NCI-H2029 treated with DMSO at 0.1 percent for 48 hours (cell line): ENCODE measurements at regions not wholly inside any gene's neighbourhood (a gene's known extent, or its start where the extent isn't known, plus 50 kb on each side); places are given as distances from the start of the nearest gene placed in this dataset.
"Not testable (repeated sequence)": the region's sequence is repeated elsewhere in the genome, so short reads cannot be mapped to it uniquely, and the experiment has no call there.

Experiments
- DNase-seq: peaks from one replicate; lab custom pipeline; 2025; lab: John Stamatoyannopoulos, UW

DNA sequence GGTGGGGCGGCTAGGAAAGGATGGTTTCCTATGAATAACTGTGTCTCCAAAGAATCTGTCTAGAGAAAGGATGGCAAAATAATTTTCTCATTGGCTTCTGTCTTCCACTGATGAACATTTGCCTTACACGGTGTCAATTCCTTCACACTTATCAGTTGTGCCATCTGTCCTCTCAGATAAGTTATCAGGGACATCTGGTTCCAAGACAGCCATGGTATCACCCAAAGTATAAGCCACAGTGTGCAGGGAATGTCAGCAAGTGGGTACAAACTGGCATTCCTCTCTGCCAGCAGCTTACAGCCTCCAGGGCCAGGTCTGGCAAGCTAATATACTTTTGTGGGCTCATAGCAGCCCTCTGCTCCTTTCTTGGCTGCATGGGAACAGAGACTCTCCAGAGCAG is 1092.0 kb downstream of the EFNA5 start:
- DNase-seq = no peak

DNA sequence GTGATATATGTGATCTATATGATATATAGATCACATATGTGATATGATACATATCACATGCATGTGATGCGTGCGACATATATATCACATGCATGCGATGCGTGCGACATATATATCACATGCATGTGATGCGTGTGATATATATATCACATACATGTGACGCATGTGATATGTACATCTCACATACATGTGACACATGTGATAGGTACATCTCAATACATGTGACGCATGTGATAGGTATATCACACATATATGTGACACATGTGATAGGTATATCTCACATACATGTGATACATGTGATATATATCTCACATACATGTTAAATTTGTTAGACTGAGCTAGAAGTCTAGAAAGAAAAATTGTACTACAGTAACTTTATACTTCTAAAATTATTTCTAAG is 1095.9 kb downstream of the EFNA5 start:
- no peak for DNase-seq

DNA sequence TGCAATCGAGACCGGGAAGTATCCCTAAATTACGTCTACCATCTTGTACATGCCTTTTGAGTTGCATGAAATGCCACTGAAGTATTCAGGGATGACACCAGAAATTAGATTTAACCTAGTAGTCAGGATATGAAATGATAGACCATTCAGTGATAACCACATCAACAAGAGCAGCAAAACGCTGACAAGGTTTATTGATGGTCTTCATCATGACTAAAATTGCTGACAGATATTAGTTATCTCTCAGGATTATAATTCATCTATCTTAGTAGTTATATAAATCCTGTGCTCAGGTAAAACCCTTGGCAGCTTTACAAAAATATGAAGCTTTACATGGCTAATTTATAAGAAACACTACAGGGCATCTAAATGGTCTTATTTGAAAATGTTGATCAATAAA is 1104.7 kb downstream of the EFNA5 start:
- no peak for DNase-seq

DNA sequence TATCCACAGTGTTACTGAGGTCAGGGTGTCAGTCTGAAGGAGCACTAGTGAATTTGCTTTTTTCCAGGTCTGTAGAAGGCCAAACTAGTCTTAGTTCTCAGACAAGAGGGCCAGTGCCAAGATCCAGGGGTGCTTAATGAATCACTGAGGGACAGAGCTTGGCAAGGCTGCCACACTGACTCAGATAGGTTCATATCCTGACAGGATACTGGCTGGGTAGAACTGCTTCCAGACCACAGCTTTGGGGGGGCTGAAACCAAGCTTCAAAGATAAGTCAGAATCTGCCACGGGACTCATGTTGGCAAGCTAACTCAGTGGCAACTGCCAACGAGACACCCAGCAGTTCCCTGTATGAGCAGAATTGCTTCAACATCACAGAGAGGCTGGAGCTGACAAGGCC is 1125.4 kb downstream of the EFNA5 start:
- no peak for DNase-seq

DNA sequence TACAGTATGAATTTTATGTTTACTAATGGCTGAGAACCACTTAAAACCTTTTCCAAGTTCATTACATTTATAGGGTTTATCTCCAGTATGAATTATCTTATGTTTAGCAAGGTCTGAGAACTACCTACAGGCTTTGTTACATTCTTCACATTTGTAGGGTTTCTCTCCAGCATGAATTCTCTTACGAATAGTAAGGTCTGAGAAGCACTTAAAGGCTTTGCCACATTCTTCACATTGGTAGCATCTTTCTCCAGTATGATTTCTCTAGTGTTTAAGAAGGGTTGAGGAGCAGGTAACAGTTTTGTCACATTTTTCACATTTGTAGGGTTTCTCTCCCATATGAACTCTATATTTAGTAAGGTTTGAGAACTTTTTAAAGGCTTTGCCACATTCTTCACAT is 1127.4 kb downstream of the EFNA5 start:
- DNase-seq = no peak

DNA sequence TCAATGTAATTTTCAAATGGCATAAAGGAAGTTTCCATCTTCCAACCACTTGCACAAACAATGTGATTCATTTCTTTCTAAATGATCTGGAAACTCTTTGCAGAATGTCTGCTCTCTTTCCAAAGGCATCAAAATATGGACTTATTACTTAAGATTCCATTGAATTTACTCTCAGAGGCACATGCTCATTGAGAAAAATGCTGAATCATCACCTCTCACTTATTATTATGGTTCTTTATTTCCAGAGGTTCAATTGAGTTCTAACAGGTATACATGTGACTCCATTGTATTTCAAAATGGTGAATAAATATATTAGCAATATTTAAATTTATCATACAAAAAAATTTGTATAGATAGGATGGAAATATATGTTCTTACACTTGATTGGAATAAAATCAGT is 1140.6 kb downstream of the EFNA5 start:
- no peak for DNase-seq

DNA sequence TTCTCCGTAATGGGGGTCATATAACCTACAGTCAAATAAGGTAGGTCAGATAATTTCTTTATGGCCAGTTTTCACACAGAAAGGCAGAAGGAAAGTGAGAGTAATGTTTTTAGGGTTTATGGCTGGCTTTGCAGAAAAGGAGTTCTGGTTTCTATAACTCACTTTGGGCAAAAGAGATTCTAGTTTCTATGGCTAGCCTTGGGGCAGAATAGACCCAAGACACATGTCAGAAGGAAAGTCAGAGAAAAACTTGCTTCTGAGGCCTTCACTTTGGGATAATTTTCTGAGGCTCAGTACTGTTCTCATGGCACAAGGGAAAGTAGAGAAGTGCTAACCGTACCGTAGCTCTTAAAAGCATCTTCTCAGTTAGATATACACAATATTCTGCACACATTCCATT is 1145.3 kb downstream of the EFNA5 start:
- no peak for DNase-seq

DNA sequence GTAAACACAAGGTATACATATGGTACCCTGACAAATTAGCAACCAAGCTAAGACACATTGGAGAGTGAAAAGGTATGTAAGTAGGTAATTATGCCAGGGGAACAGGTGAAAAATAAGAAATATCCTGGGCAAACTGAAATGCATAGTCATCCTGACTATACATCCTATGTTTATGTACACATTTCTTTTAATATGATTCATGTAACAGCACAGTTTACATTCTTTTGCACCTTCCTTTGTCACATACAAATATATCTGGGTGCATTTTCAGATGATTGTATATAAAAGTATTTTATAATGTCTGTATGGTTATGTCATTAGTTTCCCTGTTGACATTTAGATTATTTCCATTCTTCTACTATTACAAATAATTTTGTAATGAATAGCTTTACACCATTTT is 1146.9 kb downstream of the EFNA5 start:
- DNase-seq = no peak

DNA sequence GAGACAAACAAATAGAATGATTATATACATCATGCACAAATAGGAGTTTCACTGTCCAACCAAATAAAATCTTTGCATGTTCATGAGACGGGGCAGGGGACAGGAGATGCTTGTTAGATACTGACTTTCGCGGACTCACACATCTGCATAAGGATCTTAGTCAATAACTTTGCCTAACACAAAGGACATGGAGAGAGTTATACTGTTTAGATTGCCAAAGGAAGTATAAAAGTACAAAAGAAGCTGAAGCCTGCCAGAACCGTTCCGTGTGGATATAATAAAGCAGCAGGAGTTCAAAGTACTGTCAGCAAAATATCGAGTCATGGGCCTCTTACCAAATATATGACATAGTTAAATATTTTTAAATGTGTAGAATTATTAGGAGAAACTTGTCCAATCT is 1148.4 kb downstream of the EFNA5 start:
- no peak for DNase-seq

DNA sequence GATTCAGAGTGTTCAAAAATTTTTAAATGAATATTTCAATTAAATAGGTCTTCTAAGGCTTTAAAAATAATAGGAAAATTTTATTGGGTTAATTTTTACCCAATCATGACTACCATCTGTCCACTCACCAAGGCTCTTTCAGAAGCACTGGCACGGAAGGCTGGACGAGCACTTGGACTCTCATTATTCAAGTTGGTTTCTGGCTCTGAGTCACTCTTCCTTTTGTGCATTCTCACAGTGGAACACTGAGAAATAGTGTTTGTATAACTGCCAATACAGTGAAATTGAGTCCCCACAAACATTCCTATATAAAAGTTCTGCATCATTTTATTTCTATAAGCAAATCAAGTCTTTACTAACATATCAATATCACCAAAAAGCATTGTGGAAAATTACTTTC is 1149.0 kb downstream of the EFNA5 start:
- DNase-seq = no peak

DNA sequence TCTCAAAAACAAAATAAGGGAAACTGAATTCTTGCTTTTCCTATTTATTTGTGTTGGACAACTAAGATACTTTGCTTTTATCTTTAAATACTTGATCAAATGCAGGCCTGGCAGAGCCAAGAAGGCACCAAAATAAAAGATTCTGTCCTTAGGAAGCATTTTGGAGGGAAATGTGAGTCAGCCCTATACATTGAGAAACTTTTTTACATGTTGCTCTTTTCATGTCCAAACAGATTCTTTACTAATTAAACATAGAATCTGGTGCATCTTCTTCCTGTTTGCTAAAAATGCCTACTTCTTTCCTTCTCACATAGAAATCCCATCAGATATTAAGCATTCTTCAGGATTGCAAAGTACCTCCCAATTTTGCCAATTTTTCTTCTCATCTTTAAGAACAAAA is 1160.4 kb downstream of the EFNA5 start:
- no peak for DNase-seq

DNA sequence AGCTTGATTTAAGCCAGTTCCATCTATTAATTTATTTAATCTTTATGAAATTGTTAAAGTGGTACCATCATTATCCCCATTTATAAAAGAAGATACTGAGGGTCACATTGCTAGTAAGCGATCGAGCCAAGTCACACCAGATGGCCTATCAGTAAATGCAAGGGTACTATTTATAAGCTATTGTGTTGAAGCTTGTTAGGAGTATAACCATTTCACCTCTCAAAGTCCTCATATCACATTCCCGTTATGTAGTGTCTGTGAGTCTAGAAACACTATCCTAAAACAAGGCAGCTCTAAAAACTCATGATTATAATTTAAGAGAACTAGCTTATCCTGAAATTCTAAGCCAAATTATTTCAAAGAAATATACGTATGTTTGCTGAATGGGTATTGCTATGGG is 1161.8 kb downstream of the EFNA5 start:
- DNase-seq = no peak

DNA sequence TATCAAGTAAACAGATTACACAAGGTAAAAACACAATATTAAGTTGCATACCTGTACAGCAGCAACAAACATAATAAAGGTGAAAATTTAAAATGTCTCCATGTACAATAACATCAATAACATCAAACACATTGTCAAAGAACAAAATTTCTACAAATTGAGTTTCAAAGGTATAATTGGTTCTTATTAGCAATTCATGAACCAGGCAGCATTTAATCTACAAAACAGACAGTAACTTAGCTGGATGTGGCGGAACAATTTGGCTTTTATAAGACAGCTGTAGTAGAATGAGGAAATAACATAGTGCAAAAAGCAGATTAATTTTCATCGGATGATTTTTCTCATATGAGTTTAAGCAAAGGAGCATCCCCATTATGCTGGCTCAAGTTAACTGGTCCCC is 1176.8 kb downstream of the EFNA5 start:
- no peak for DNase-seq

DNA sequence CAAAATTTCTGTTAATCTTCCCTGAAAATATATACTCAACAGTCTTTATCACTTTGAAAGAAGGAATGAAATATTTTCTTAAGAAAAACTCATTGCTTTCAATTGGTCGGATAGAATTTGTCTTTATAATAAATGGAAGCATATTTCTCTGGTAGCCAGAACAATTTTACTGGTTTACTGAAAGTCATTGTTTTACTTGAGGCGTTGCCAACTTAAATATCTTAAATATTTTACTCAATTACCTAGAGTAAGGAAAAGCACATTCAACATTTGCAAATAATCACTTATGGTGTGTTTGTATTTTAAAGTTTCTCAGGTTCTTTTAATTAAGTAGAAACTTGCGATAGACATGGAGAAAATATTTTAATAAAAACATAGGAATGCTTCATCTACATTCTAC is 1181.7 kb downstream of the EFNA5 start:
- no peak for DNase-seq

DNA sequence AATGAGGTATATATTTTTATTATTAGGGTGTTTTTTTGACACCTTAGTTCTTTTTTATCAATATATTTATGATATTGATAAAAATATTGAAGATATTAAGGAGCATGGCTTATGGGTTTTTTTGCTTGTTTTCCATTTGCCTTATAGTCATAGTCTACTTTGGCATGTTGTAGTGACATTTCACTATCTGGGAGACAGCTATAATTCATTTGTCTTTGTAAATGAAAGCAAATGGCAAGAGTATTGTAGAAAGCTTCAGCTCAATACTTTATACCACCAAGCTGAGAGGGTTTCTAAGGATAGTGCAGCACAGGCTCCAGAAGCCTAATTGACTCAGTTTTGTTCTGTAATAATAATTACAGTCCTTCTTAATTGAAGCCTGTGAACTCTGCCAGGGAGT is 1182.3 kb downstream of the EFNA5 start:
- DNase-seq = no peak

DNA sequence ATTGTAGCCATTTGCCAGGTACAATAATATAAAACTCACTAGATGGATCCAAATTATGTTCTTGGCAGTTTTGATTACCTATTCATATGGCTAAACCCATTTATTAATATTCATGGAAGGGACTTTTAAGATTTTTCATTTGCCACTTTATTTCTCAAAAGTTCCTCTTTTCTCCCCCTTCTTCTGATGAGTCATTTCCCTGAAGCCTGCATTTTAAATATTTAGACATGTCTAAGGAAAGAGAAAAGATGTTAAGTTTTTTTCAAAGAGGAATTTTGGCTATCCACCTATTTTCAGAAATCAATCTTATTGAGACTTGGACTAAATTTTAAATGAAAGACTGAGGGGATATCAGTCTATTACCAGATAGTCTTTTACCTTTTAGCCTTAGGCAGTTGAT is 1189.4 kb downstream of the EFNA5 start:
- DNase-seq = no peak

DNA sequence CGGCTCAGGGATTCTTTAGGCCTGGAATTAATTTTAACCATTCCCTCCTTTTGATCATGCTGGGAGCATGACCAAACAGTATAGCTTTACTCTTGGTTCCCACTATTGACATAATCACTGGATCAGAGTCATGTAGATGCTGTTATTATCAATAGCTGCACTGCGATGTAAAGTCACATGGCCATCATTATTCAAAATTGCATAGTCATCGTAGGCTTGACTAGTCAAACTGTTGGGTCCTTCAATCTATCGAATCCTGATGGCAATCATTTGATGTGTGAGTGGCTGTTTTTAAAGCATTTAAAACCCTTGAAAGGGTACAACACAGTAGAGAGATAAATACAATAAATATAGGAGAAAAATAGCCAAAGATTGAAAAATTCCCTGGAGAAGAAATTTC is 1194.1 kb downstream of the EFNA5 start:
- no peak for DNase-seq

DNA sequence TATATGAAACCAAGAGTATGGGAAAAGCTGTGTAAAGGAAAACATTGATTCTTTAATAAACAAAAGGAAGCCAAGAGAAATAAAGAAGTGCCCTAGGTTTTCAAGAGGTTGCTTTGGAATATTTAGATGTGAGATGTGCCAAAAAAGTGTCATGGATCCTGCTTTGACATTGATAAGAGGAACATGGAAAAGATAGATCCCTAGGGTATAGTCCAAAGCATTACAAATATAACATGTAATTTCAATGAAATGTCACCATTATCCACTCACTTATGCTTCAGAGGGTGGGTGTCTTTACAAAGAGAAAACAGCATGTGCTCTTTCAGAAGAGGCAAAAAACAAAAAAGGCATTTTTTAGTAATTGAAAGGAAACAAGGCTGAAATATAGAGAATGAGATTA is 1196.7 kb downstream of the EFNA5 start:
- no peak for DNase-seq

DNA sequence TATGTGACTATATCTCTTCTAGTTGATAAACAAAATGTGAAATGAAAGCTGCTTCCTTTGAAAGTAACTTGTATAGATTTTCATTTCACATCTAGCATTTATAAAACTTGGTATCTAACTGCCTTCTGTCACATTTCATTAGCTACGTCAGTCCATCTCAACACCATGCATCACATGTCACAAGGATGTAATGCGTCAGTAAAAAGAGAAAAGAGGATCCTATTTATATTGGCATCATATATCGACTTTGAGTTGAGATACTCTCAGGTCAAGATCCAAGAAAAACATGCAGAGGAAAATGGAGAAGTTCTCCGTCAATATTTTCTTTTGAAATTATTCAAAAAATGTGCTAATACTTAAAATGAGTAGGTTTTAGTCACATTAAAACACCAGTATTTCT is 1211.2 kb downstream of the EFNA5 start:
- no peak for DNase-seq

DNA sequence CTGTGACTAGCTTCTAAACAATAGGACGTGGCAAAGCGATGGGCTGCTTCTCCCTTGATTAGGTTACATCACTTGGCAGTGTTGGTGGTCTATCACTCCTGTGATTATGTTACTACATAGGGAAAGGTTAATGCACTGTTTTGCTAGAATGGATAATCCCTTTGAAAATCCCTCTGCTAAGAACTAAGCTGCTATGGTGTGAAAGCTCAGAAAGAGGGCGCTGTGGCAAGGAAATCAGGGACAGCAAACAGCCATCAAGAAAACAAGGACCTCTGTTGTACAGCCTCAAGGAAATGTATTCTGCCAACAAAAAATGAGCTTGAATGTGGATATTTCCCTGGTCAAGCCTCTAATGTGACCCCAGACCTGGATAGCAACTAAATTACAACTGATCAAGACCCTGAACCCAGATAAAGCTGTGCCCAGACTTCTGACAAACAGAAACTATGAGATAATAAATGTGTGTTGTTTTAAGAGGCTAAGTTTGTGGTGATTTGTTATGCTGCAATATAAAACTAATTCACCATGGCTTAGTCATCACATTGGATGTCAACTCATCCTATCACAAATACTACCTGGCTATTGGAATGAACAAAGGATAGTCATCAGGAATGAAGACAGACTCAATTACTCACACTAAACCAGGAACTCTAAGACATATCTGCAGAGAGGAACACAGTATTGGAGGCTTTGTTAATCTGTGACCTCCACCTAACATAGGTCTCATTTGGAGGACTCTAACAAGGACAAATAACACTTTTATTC is 1215.9 kb downstream of the EFNA5 start:
- DNase-seq = no peak

DNA sequence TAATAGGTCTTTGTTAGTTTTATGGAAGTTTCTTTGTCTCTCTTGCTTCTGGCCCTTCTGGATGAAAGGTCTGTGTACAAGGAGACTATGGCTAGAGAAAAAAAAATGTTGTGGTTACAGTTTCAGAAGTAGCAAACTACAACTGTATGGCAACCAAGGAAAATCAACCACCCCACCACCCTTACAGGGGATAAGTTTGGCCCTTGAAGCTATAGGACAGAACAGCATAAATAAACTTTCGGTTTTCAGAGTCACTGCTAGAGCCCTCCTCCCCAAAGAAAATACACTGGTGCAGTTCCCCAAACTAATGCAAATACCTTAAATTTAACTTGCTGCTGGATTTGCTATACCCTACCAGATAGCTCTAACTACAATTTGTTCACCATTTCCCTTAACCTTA is 1216.7 kb downstream of the EFNA5 start:
- no peak for DNase-seq

DNA sequence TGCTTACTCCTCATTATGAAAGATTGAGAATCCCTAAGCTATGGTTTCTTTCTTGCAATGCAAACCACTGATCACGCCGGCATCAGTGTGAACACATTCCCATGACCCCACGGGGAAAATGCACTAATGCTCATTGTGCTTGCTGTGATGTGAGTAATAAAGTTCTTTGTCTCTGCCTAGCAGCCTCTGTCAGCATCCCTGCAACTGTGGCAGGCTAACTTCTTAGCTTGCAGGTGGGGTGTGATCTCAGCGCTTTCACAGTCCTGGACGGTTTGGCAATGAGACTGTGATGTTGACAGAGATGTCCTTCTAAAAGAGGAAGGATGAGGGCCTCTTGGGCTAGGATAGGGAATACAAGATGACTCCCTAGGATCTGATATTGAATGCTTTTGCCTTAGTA is 1218.7 kb downstream of the EFNA5 start:
- DNase-seq = no peak

DNA sequence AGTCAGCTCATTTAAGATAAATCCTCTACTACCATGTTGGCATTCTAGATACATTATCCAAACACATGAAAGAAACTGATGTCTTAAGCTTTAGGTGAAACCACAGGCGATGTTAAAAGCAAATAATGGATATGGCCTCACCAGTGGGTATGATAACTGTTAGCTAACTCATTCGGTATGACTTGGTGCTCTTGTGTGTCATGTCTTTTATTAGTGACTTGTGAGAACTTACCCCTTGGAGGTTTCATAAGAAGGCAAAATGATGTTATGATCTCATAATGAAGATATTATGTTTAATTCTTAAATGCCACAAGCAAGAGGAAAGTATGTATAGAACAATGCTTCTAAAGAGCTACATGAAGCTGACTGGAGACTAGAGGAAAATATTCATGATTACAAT is 1227.0 kb downstream of the EFNA5 start:
- no peak for DNase-seq

DNA sequence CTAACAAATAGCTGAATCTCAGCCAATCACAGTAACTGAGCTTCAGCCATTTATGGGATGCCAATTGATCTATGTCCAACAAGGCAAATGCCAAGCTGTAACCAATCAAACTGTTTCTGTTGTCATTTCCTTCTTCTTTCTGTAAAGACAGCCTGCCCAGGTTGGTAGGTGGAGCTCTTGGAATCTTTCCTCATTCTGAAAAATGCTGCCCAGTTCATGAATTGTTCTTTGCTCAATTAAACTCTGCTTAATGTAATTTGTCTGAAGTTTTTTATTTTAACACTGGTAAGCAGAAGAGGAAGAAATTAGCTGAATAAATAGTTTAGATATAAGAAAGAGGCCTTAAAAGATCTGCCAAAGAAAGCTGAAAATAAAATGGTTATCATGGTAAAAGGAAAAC is 1235.6 kb downstream of the EFNA5 start:
- no peak for DNase-seq

DNA sequence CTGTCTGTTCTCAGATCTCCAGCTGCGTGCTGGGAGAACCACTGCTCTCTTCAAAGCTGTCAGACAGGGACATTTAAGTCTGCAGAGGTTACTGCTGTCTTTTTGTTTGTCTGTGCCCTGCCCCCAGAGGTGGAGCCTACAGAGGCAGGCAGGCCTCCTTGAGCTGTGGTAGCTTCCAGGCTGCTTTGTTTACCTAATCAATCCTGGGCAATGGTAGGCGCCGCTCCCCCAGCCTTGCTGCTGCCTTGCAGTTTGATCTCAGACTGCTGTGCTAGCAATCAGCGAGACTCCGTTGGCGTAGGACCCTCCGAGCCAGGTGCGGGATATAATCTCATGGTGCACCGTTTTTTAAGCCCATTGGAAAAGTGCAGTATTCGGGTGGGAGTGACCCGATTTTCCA is 1240.0 kb downstream of the EFNA5 start:
- not testable (repeated sequence) for DNase-seq
